GM19025 (cell line): ENCODE measurements at regions not wholly inside any gene's neighbourhood (a gene's known extent, or its start where the extent isn't known, plus 50 kb on each side); places are given as distances from the start of the nearest gene placed in this dataset.

Experiments
- ATAC-seq: cut with Tn5 transposase; IDR thresholded peaks from one replicate; pipeline ENCODE4 v1.9.1; 2021; ENCODE audit warnings: mild to moderate bottlenecking, low read depth, moderate library complexity; ENCODE audit not compliant: unreplicated experiment

GRCh38 chr13:48181482-48182145 is 51.4 kb upstream of the ITM2B start:
- no peak for ATAC-seq

- no peak for ATAC-seq
These were observed 54.9 kb upstream of the ITM2B start for GRCh38 chr13:48178126-48178525.

- no peak for ATAC-seq
These were observed 56.2 kb upstream of the ITM2B start for GRCh38 chr13:48176781-48177180.

GRCh38 chr13:48175185-48175584 is 57.8 kb upstream of the ITM2B start:
- peak; percentile 57 for ATAC-seq

DNA sequence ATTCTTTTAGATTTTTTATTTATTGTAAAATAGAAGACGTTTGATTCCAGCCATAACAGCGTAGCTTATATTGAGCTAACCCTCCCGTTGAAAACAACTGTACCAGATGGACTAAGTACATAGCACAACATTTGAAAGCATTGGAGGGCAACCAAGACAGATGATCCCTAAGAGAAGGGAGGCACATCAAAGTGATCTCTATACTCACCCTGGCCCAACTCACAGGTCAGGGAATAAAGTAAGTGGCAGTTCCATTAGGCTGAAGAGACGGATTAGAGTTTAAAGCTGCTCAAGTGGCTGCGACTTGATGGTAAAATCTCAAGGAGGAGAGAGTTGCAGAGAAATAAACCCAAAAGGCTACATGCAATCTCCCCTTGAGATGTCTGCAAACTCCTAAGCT is 65.1 kb upstream of the ITM2B start:
- ATAC-seq = no peak

- no peak for ATAC-seq
These were observed 67.3 kb upstream of the ITM2B start for GRCh38 chr13:48165727-48166126.

GRCh38 chr13:48165063-48165462 is 67.9 kb upstream of the ITM2B start:
- ATAC-seq = no peak

- ATAC-seq = no peak
These were observed 68.2 kb upstream of the MED4 start for GRCh38 chr13:48163061-48163460.

GRCh38 chr13:48162217-48162616 is 67.3 kb upstream of the MED4 start:
- ATAC-seq = no peak

- ATAC-seq = no peak
These were observed 66.8 kb upstream of the MED4 start for GRCh38 chr13:48161530-48162179.

DNA sequence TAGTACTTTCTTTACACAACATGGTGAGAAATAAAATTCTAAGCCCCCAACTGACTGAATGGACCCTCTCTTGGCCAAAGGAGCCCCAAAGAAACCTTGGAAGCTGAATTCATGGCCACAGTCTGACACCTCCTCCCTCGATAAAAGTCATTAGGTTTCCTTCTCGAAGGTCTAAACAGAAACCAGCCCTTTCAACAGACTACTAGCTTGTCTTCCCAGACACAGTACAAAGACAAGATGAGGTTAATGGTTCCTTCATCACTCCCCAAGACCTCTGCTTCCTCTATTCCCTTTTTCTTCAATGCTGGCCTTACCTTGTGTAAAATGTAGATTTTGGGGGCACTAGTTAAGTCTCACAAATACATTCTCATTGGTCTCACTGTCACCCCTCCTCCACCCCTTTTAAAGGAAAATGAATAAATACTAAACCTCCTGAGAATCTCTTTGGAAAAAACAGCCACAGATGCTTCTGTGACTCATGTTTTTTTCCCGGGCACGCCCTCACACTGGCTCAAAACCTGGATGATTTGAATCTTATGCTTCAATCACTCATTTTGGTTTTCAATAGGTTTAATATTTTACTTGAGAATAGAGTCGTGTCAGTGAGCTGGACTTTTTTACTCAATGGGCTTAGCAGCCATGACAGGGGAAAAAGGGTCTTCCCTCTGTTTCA is 65.8 kb upstream of the MED4 start:
- no peak for ATAC-seq

- ATAC-seq = no peak
These were observed 64.9 kb upstream of the MED4 start for GRCh38 chr13:48159826-48160225.

DNA sequence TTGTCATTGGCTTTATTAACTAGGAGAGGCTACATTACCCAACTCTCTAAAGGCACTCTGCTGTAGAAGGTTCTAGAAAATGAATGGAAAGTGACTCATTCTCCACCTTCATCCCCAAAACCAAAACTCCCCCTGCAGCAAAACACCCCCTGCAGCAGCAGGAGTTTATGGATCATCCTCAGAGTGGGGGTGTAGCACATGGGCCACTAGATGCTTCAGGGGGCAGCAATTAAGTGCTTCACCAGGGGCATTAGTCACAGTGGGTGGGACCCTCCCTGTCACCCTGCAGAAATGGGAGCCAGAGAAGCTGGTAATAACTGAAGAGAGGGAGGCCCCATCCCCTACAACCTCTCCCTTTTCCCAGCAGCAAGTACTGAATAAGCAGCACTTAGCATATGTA is 64.5 kb upstream of the MED4 start:
- ATAC-seq = no peak

DNA sequence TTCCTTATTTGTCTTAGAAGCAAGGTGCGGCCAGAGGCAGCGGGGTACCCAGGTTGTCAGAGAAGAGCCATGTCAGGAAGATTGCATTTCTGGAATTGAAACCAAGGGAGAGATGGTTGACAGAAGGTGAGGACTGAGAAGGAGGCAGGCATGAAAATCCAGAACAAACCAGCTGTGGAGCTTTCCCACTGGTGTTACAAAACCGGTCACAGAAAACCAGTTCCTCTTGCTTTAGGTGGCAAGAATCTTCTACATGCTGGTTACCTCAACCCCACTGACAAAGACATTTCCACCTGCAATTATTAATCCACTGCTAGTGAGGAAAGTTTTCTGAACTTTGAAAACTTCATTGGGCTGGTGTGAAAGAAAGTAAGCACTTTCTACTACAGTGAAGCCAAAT is 64.0 kb upstream of the MED4 start:
- ATAC-seq = no peak

DNA sequence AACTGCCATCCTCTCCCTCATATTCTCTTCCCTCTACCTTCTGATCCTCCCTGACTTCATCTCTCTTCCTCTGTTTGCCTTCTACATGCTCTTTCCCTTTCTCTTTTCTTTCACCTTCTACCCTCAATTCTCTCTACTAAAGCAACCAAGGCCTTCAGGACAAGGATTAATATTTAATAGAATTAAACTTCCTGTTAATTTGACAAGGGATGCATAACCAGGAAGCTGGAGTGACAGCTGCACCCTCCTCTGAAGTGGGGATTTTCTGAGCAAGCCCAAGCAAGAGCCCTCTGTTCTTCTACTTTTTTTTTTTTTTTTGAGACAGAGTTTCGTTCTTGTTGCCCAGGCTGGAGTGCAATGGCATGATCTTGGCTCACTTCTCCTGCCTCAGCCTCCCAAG is 63.4 kb upstream of the MED4 start:
- peak; percentile 55 for ATAC-seq

DNA sequence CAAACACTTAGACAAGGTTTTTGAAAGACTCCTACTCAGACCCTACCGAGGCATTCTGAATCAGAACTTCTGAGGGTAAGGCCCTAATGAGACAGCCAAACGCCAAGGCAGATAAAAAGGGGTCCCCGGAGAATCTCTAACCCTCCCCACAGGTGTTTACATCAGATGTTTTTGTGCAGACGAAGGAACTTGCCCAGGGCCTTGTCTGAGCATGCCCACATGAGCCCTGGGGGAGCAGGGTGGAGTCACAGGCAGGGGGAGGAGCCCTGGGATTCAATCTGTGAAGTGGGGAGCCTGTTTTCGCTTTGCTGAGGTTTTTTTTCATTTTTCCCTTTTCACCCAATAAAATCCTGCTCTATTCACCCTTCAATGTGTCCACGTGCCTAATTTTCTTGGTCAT is 61.6 kb upstream of the MED4 start:
- ATAC-seq = no peak

DNA sequence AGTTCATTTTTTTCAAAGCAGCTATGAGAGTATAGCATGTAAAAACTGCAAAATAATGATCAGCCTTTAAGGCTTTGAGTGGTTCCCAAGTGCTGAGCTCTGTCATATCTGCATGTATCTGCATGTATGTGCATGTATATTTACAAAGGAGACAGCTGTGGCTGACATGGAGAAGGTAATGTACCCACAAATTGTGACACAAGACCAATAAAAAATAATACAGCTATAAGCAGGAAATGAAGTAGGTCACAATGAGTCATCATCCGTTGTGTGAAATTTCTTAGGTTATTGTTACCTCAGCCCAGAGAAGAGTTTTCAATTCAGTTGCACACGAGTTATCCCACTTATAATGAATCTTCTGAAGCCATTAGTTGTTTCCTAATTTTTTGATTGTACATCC is 60.9 kb upstream of the MED4 start:
- no peak for ATAC-seq

DNA sequence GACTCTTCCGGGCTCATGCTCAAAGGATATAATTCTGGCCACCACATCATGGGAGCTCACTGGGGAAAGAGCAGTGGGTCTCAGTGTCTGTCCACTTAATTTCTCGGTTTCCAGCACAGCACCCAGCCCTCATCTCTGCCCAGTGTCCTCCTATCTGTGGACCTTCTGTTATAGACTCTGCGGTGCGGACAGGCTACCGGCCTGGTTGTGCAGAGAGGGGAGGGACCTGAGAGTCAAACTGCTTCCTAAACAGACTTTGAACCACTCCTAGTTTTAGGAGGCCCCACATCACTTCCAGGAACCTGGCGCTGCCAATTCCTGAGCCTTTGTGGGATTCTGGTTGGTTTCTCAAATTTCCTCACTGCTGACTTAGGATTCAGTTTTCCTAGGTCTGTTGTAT is 59.8 kb upstream of the MED4 start:
- no peak for ATAC-seq

GRCh38 chr13:48153186-48153585 is 58.3 kb upstream of the MED4 start:
- no peak for ATAC-seq

GRCh38 chr13:48151363-48152161 is 56.7 kb upstream of the MED4 start:
- no peak for ATAC-seq

DNA sequence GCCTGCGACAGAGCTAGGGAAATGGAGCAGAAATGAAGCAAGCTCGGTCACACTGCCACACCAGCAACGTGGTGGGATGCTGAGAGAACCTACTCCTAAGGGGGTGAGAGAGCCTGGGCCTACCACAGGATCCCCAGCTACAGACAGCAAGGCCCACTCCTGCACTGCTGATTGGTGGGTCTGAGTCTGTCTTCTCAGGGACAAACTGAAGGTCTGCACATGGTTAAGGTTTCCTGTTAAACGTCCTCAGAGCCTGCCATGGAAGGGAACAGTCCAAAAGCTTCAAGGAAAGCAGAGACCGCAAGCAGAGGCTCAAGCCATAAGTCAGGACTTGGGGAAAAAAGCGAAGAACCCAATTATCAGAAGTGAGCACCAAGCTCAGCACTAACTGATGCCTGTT is 53.5 kb upstream of the MED4 start:
- no peak for ATAC-seq
